HepG2 (cell line): ENCODE measurements at regions not wholly inside any gene's neighbourhood (a gene's known extent, or its start where the extent isn't known, plus 50 kb on each side); places are given as distances from the start of the nearest gene placed in this dataset.

Experiments
- ATAC-seq: fragments of 200-7000 bp; cut with Tn5 transposase; 3 replicates; pipeline ENCODE4 v1.9.1; 2020; ENCODE audit warnings: mild to moderate bottlenecking, moderate library complexity
- BruUV-seq: library from RNA; stranded (reverse); fragments of 400-500 nt; replicated peaks from 2 replicates; lab custom pipeline; 2021; lab: Mats Ljungman, UMichigan
- CTCF ChIA-PET: fragments of 300-600 bp; formaldehyde crosslinking; extraction: SDS; loops from one replicate; lab custom pipeline; 2021; ENCODE audit warnings: low total read pairs, inconsistent platforms, low intra/inter-chr PET ratio; lab: Yijun Ruan, JAX
- POLR2A ChIA-PET: fragments of 350-600 bp; sonication (Branson Sonifier 250); formaldehyde crosslinking; loops from one replicate; lab custom pipeline; 2020; ENCODE audit warnings: antibody characterized with exemption, inconsistent platforms; lab: Yijun Ruan, JAX
- DNase-seq: peaks from one replicate; pipeline ENCODE4 v3.0.0-alpha.2; 2015; ENCODE audit warnings: low spot score
- FAIRE-seq: peaks from 3 replicates; lab custom pipeline; 2011; peaks lifted over from hg19 to GRCh38; lab: Jason Lieb, UNC
- H2AFZ ChIP-seq: one replicate; pipeline ENCODE4 v1.6.1; 2011; ENCODE audit warnings: low read length, inconsistent platforms
- H3K27ac ChIP-seq: fragments of 300-600 bp; 3 replicates; pipeline ENCODE4 v1.8.0; 2011; ENCODE audit warnings: mixed run types, mild to moderate bottlenecking, mixed read lengths, low read length, inconsistent platforms; ENCODE audit not compliant: insufficient read depth; ENCODE audit errors: extremely low read length
- H3K27me3 ChIP-seq, 2 experiments: fragments of 200-600 bp in 1 of 2; 2 replicates in 1 of 2; 3 replicates in 1 of 2; pipeline versions ENCODE4 v1.6.0 to v1.8.0; 2011; ENCODE audit warnings: low read length in 2 of 2, mild to moderate bottlenecking in 2 of 2, moderate library complexity in 2 of 2, inconsistent platforms in 1 of 2; ENCODE audit not compliant: insufficient read depth in 2 of 2, control insufficient read depth in 1 of 2
- H3K36me3 ChIP-seq, 2 experiments: fragments of 200-600 bp in 1 of 2; replicated peaks in 1 of 2; 2 replicates in 1 of 2; 3 replicates in 1 of 2; pipeline versions ENCODE4 v1.5.1 to v1.8.0; 2011; ENCODE audit warnings: low read length in 2 of 2, inconsistent platforms in 1 of 2; ENCODE audit not compliant: insufficient read depth in 2 of 2, control insufficient read depth in 1 of 2
- H3K4me1 ChIP-seq: 2 replicates; pipeline ENCODE4 v1.5.1; 2012; ENCODE audit warnings: low read length, inconsistent platforms; ENCODE audit not compliant: insufficient read depth
- H3K4me2 ChIP-seq: 2 replicates; pipeline ENCODE4 v1.6.0; 2011; ENCODE audit warnings: low read depth, low read length, inconsistent platforms
- H3K4me3 ChIP-seq, 3 experiments: fragments of 200-600 bp in 1 of 3; sonication (generic), shearing (Covaris generic) in 1 of 3; replicated peaks in 1 of 3; 2 replicates each; pipeline ENCODE4 v1.5.1; 2011 to 2016; ENCODE audit warnings: low read length in 3 of 3, inconsistent platforms in 2 of 3, low read depth in 2 of 3, mild to moderate bottlenecking in 2 of 3, control low read depth in 1 of 3, mixed read lengths in 1 of 3; ENCODE audit not compliant: insufficient read depth in 1 of 3
- H3K79me2 ChIP-seq: one replicate; pipeline ENCODE4 v1.6.1; 2011; ENCODE audit warnings: low read length, inconsistent platforms; ENCODE audit not compliant: insufficient read depth
- H3K9ac ChIP-seq: 2 replicates; pipeline ENCODE4 v1.6.0; 2011; ENCODE audit warnings: mild to moderate bottlenecking, low read depth, low read length, inconsistent platforms; ENCODE audit not compliant: insufficient read depth
- H3K9me3 ChIP-seq: 2 replicates; pipeline ENCODE4 v1.5.1; 2012; ENCODE audit warnings: mild to moderate bottlenecking, low read length
- H4K20me1 ChIP-seq: 2 replicates; pipeline ENCODE4 v1.6.0; 2011; ENCODE audit warnings: inconsistent platforms, mild to moderate bottlenecking, low read length, moderate library complexity; ENCODE audit not compliant: insufficient read depth
- ARNT2 ChIP-seq: sonication (generic); formaldehyde crosslinking; IDR thresholded peaks from 2 replicates; pipeline ENCODE4 v1.8.0; 2022; ENCODE audit warnings: mild to moderate bottlenecking, low read depth, missing genetic modification reagents, moderate library complexity
- CENPT ChIP-seq: sonication (generic); formaldehyde crosslinking; IDR thresholded peaks from 2 replicates; pipeline ENCODE4 v1.8.0; 2022; ENCODE audit warnings: low read depth, mild to moderate bottlenecking, moderate library complexity, missing genetic modification reagents
- KDM4B ChIP-seq: sonication (generic); formaldehyde crosslinking; IDR thresholded peaks from 2 replicates; pipeline ENCODE4 v1.4.0; 2020; ENCODE audit warnings: missing genetic modification reagents
- MTF2 ChIP-seq: sonication (generic); formaldehyde crosslinking; IDR thresholded peaks from 2 replicates; pipeline ENCODE4 v1.5.0; 2020; ENCODE audit warnings: missing genetic modification reagents, borderline replicate concordance
- NFYB ChIP-seq: sonication (generic); formaldehyde crosslinking; IDR thresholded peaks from 2 replicates; pipeline ENCODE4 v1.4.0; 2020; ENCODE audit warnings: missing genetic modification reagents
- PCBP2 ChIP-seq: fragments of 200-400 bp; formaldehyde crosslinking; optimal IDR thresholded peaks from 2 replicates; pipeline ENCODE3; 2018; ENCODE audit warnings: low read length, low read depth; ENCODE audit not compliant: poor library complexity, severe bottlenecking
- RELA ChIP-seq: sonication (generic); formaldehyde crosslinking; IDR thresholded peaks from 2 replicates; pipeline ENCODE4 v1.4.0; 2020; ENCODE audit warnings: missing genetic modification reagents
- SNRNP70 ChIP-seq: fragments of 200-400 bp; formaldehyde crosslinking; IDR thresholded peaks from 2 replicates; pipeline ENCODE4 v1.6.1; 2017; ENCODE audit warnings: mild to moderate bottlenecking, low read depth, low read length, moderate library complexity
- TBP ChIP-seq: sonication (generic); formaldehyde crosslinking; IDR thresholded peaks from 2 replicates; pipeline ENCODE4 v1.5.0; 2020; ENCODE audit warnings: missing genetic modification reagents
- ZBTB8A ChIP-seq: sonication (generic); formaldehyde crosslinking; IDR thresholded peaks from 2 replicates; pipeline ENCODE4 v1.4.0; 2020; ENCODE audit warnings: mild to moderate bottlenecking, low read depth, missing genetic modification reagents, borderline replicate concordance
- ZNF75D ChIP-seq: sonication (generic); formaldehyde crosslinking; IDR thresholded peaks from 2 replicates; pipeline ENCODE4 v1.8.1; 2023; ENCODE audit warnings: missing genetic modification reagents, mild to moderate bottlenecking, borderline replicate concordance
- ZSCAN30 ChIP-seq: sonication (generic); formaldehyde crosslinking; IDR thresholded peaks from 2 replicates; pipeline ENCODE4 v1.5.0; 2020; ENCODE audit warnings: mild to moderate bottlenecking, missing genetic modification reagents
- WGBS: methylation state at CpG from one replicate; pipeline ENCODE4 v1.1.6; 2017; ENCODE audit warnings: low lambda C conversion rate; 5-methylcytosine and 5-hydroxymethylcytosine counted together
- in situ Hi-C: cut with HindIII; loops from 2 replicates; pipeline ENCODE4 v1.10.0; 2017; ENCODE audit warnings: low pct_unique_long_range_greater_than_20kb; ENCODE audit not compliant: extremely low pct_ligation_motif_present
- intact Hi-C: fragments of 100-400 bp; cut with micrococcal nuclease; formaldehyde crosslinking; loops from one replicate; pipeline ENCODE4 v1.10.0; 2022; ENCODE audit not compliant: unreplicated experiment
- TF ChIP-seq, protein P1 (sequence below): sonication (generic); formaldehyde crosslinking; IDR thresholded peaks from 2 replicates; pipeline ENCODE4 v1.4.0; 2020; ENCODE audit warnings: mild to moderate bottlenecking, missing genetic modification reagents
- TF ChIP-seq, protein P2 (sequence below): sonication (generic); formaldehyde crosslinking; IDR thresholded peaks from 2 replicates; pipeline ENCODE4 v1.5.0; 2020; ENCODE audit warnings: mild to moderate bottlenecking, missing genetic modification reagents

- TF ChIP-seq, protein P1, sequence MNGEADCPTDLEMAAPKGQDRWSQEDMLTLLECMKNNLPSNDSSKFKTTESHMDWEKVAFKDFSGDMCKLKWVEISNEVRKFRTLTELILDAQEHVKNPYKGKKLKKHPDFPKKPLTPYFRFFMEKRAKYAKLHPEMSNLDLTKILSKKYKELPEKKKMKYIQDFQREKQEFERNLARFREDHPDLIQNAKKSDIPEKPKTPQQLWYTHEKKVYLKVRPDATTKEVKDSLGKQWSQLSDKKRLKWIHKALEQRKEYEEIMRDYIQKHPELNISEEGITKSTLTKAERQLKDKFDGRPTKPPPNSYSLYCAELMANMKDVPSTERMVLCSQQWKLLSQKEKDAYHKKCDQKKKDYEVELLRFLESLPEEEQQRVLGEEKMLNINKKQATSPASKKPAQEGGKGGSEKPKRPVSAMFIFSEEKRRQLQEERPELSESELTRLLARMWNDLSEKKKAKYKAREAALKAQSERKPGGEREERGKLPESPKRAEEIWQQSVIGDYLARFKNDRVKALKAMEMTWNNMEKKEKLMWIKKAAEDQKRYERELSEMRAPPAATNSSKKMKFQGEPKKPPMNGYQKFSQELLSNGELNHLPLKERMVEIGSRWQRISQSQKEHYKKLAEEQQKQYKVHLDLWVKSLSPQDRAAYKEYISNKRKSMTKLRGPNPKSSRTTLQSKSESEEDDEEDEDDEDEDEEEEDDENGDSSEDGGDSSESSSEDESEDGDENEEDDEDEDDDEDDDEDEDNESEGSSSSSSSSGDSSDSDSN (CRISPR knock-in tag): no peak
- TF ChIP-seq ZSCAN30 (no peak), ZBTB8A (CRISPR knock-in tag) (no peak), TBP (CRISPR knock-in tag) (no peak)
- TF ChIP-seq, all 625 proteins: peak for 0
These were observed 1498.7 kb upstream of the CADM2 start (continued) for GRCh38 chr3:83460052-83460451.

- H2AFZ ChIP-seq: no peak overlapping the region
- H3K27ac ChIP-seq: no peak overlapping the region
- H4K20me1 ChIP-seq: no peaks in the 10 kb centered on the region
- in situ Hi-C loops (no loop called here), intact Hi-C loops (no loop called here)
- no peaks in the 10 kb centered on the region for H3K4me1 ChIP-seq
- DNase-seq (no peak), ATAC-seq (no peak), FAIRE-seq (no peak)
- H3K4me3 ChIP-seq: no peak overlapping the region
- ChIA-PET POLR2A (no interaction called here), CTCF (no interaction called here)
- BruUV-seq: no TSS peak
- no peaks in the 10 kb centered on the region for H3K79me2 ChIP-seq
- H3K36me3 ChIP-seq: no peaks in the 10 kb centered on the region
- 92% methylated on average over 1 of the region's 1 CpG for WGBS
- H3K9ac ChIP-seq: no peak overlapping the region
- H3K27me3 ChIP-seq: no peaks in the 10 kb centered on the region
- TF ChIP-seq KDM4B (CRISPR knock-in tag): no peak
- TF ChIP-seq RELA (CRISPR knock-in tag): no peak
- TF ChIP-seq PCBP2: no peak
- TF ChIP-seq NFYB: no peak
- no peak for TF ChIP-seq ARNT2
- TF ChIP-seq ZNF75D: no peak
- TF ChIP-seq CENPT (CRISPR knock-in tag): no peak
- TF ChIP-seq, protein P2, sequence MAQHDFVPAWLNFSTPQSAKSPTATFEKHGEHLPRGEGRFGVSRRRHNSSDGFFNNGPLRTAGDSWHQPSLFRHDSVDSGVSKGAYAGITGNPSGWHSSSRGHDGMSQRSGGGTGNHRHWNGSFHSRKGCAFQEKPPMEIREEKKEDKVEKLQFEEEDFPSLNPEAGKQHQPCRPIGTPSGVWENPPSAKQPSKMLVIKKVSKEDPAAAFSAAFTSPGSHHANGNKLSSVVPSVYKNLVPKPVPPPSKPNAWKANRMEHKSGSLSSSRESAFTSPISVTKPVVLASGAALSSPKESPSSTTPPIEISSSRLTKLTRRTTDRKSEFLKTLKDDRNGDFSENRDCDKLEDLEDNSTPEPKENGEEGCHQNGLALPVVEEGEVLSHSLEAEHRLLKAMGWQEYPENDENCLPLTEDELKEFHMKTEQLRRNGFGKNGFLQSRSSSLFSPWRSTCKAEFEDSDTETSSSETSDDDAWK (CRISPR knock-in tag): no peak
- TF ChIP-seq MTF2: no peak
- no peak for TF ChIP-seq SNRNP70
- no peak overlapping the region for H3K4me2 ChIP-seq
- no peaks in the 10 kb centered on the region for H3K9me3 ChIP-seq
These were observed 1497.4 kb upstream of the CADM2 start for GRCh38 chr3:83461411-83461810.
